DND-41 (cell line): ENCODE measurements at regions not wholly inside any gene's neighbourhood (a gene's known extent, or its start where the extent isn't known, plus 50 kb on each side); places are given as distances from the start of the nearest gene placed in this dataset.
A peak's percentile ranks its signal among the peaks of the same experiment; 100 is the strongest.

Experiments used
- ATAC-seq: fragments of 200-7000 bp; cut with Tn5 transposase; 3 replicates; pipeline ENCODE4 v1.9.1; 2021; ENCODE audit warnings: low read depth; ENCODE audit not compliant: insufficient read depth
- DNase-seq: peaks from one replicate; pipeline ENCODE4 v3.0.0-alpha.2; 2020
- H2AFZ ChIP-seq: 2 replicates; pipeline ENCODE4 v1.6.0; 2012; ENCODE audit warnings: low read depth, low read length
- H3K27ac ChIP-seq: 2 replicates; pipeline ENCODE4 v1.5.1; 2012; ENCODE audit warnings: low read length, inconsistent platforms
- H3K27me3 ChIP-seq: fragments of 200-600 bp; sonication (generic); 2 replicates; pipeline ENCODE4 v1.6.0; 2012; ENCODE audit warnings: low read length, mild to moderate bottlenecking, inconsistent platforms; ENCODE audit not compliant: insufficient read depth, poor library complexity
- H3K36me3 ChIP-seq: 2 replicates; pipeline ENCODE4 v1.5.1; 2012; ENCODE audit warnings: low read length, inconsistent platforms; ENCODE audit not compliant: insufficient read depth
- H3K4me1 ChIP-seq: 2 replicates; pipeline ENCODE4 v1.5.1; 2012; ENCODE audit warnings: mild to moderate bottlenecking, low read length; ENCODE audit not compliant: insufficient read depth
- H3K4me2 ChIP-seq: 2 replicates; pipeline ENCODE4 v1.6.0; 2012; ENCODE audit warnings: mild to moderate bottlenecking, moderate library complexity, low read length, inconsistent platforms; ENCODE audit not compliant: insufficient read depth
- H3K4me3 ChIP-seq, 2 experiments: fragments of 200-600 bp in 1 of 2; shearing (Covaris generic) in 1 of 2; 2 replicates each; pipeline ENCODE4 v1.5.1; 2012 to 2016; ENCODE audit warnings: inconsistent platforms in 2 of 2, low read length in 2 of 2, mild to moderate bottlenecking in 2 of 2, low read depth in 1 of 2, moderate library complexity in 1 of 2
- H3K79me2 ChIP-seq: 2 replicates; pipeline ENCODE4 v1.6.0; 2012; ENCODE audit warnings: low read length, inconsistent platforms; ENCODE audit not compliant: insufficient read depth
- H3K9ac ChIP-seq: 2 replicates; pipeline ENCODE4 v1.6.0; 2012; ENCODE audit warnings: low read depth, mild to moderate bottlenecking, inconsistent platforms, low read length, moderate library complexity
- H3K9me3 ChIP-seq: 2 replicates; pipeline ENCODE4 v1.5.1; 2012; ENCODE audit warnings: low read length, moderate library complexity, mild to moderate bottlenecking, inconsistent platforms; ENCODE audit not compliant: insufficient read depth, severe bottlenecking
- H4K20me1 ChIP-seq: 2 replicates; pipeline ENCODE4 v1.6.0; 2012; ENCODE audit warnings: low read length; ENCODE audit not compliant: insufficient read depth
- EZH2 ChIP-seq: IDR thresholded peaks from 3 replicates; pipeline ENCODE4 v1.6.1; 2012; ENCODE audit warnings: borderline replicate concordance, low read depth, mild to moderate bottlenecking, moderate library complexity, low read length, inconsistent platforms; ENCODE audit not compliant: severe bottlenecking
- TF ChIP-seq, protein P1 (sequence below): IDR thresholded peaks from 2 replicates; pipeline ENCODE4 v1.5.1; 2012; ENCODE audit warnings: borderline replicate concordance, low read length, moderate library complexity, mild to moderate bottlenecking; ENCODE audit not compliant: poor library complexity, severe bottlenecking; ENCODE audit errors: extremely low read depth

DNA sequence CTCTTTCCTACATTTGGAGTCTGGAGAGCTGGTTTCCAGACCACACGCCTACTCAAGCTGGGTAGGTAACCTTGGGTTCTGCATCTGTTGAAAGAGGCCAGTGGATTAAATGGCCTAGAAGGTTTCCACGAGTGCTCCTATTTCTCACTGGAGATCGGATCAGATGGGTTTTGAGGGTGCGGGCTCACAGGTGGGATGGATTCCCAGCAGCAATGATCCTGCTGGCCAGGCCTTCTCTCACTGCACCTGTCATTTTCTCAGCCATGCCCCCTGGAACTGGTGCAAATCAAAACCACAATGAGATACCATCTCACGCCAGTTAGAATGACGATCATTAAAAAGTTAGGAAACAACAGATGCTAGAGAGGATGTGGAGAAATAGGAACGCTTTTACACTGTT lies 747.5 kb upstream of the RAB6C start:
- H3K4me2 ChIP-seq: no peak overlapping the region
- peaks cover 1% of the 10 kb centered on the region for H3K27me3 ChIP-seq
- no peak overlapping the region for H3K4me3 ChIP-seq
- H3K9me3 ChIP-seq: no peaks in the 10 kb centered on the region
- no peak for TF ChIP-seq EZH2
- TF ChIP-seq, protein P1, sequence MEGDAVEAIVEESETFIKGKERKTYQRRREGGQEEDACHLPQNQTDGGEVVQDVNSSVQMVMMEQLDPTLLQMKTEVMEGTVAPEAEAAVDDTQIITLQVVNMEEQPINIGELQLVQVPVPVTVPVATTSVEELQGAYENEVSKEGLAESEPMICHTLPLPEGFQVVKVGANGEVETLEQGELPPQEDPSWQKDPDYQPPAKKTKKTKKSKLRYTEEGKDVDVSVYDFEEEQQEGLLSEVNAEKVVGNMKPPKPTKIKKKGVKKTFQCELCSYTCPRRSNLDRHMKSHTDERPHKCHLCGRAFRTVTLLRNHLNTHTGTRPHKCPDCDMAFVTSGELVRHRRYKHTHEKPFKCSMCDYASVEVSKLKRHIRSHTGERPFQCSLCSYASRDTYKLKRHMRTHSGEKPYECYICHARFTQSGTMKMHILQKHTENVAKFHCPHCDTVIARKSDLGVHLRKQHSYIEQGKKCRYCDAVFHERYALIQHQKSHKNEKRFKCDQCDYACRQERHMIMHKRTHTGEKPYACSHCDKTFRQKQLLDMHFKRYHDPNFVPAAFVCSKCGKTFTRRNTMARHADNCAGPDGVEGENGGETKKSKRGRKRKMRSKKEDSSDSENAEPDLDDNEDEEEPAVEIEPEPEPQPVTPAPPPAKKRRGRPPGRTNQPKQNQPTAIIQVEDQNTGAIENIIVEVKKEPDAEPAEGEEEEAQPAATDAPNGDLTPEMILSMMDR: no peak
- no peaks in the 10 kb centered on the region for H3K36me3 ChIP-seq
- H3K9ac ChIP-seq: no peak overlapping the region
- no peaks in the 10 kb centered on the region for H3K79me2 ChIP-seq
- H3K4me1 ChIP-seq: no peaks in the 10 kb centered on the region
- H3K27ac ChIP-seq: no peak overlapping the region
- DNase-seq (no peak), ATAC-seq (no peak)
- H2AFZ ChIP-seq: no peak overlapping the region
- H4K20me1 ChIP-seq: no peaks in the 10 kb centered on the region

DNA sequence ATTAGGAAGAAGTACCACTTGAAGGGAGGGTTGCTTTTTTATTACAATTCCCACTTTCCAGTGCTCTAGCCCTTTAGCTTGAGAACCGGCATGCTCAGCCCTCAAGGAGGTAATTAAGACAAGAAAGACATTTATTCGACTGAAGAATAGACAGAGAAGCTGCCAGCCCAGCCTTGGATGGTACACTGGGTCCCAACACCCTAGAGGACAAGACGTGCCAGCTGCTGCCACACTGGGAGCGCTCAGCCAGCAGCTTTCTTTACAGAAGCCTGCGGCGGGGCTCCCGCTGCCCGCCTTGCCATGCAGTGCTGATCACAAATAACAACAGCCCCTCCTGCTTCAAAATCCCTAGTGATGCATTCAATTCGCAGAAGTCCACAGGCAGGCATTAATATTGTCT lies 746.3 kb upstream of the RAB6C start:
- no peaks in the 10 kb centered on the region for H3K27me3 ChIP-seq
- ATAC-seq (no peak), DNase-seq (no peak)
- H4K20me1 ChIP-seq: no peaks in the 10 kb centered on the region
- no peaks in the 10 kb centered on the region for H3K9me3 ChIP-seq
- H3K4me1 ChIP-seq: no peaks in the 10 kb centered on the region
- no peak overlapping the region for H3K4me2 ChIP-seq
- no peaks in the 10 kb centered on the region for H3K79me2 ChIP-seq
- H3K36me3 ChIP-seq: no peaks in the 10 kb centered on the region
- H3K27ac ChIP-seq: no peak overlapping the region
- H2AFZ ChIP-seq: no peak overlapping the region
- TF ChIP-seq EZH2: no peak
- TF ChIP-seq, protein P1: no peak
- H3K4me3 ChIP-seq: no peak overlapping the region
- no peak overlapping the region for H3K9ac ChIP-seq

- Histone ChIP-seq H3K9ac (no peak overlapping the region), H3K4me3 (no peak overlapping the region), H2AFZ (no peak overlapping the region), H3K4me1 (no peaks in the 10 kb centered on the region), H3K27ac (no peak overlapping the region), H3K27me3 (no peaks in the 10 kb centered on the region), H3K4me2 (no peak overlapping the region), H4K20me1 (no peaks in the 10 kb centered on the region), H3K36me3 (no peaks in the 10 kb centered on the region), H3K79me2 (no peaks in the 10 kb centered on the region), H3K9me3 (no peaks in the 10 kb centered on the region)
- DNase-seq (no peak), ATAC-seq (peak; percentile 71)
- TF ChIP-seq, protein P1: peak; percentile 46
- TF ChIP-seq EZH2: no peak
Observed at GRCh38 chr2:129233751-129234406, 745.6 kb upstream of the RAB6C start.
